ENCODE measurements at regions not wholly inside any gene's neighbourhood (a gene's known extent, or its start where the extent isn't known, plus 50 kb on each side); places are given as distances from the start of the nearest gene placed in this dataset.
"Not testable (repeated sequence)": the region's sequence is repeated elsewhere in the genome, so short reads cannot be mapped to it uniquely, and the experiment has no call there.

DNA sequence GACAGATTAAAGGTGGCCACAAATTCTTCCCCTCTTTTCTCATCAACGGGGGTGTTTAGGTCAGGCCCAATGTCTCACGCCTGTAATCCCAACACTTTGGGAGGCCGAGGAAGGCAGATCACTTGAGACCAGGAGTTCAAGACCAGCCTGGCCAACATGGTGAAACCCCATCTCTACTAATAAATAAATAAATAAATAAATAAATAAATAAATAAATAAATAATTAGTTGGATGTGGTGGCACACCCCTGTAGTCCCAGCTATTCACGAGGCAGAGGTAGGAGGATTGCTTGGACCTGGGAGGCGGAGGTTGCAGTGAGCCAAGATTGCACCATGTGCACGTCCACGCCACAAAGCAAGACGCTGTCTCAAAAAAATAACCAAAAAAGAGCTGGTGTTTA, 180.7 kb downstream of the FASLG start:
- H3K4me1 Mint-ChIP-seq (ENCODE audit: low read depth) = peaks cover 30% of the 10 kb centered on the region
- POLR2A ChIA-PET, DNase-seq, H3K4me3 Mint-ChIP-seq, H3K36me3 Mint-ChIP-seq, H3K27ac Mint-ChIP-seq, H3K9me3 Mint-ChIP-seq: not testable (repeated sequence)
- intact Hi-C loops (cut with micrococcal nuclease) = loop anchor here (2.0 to 10.0 kb wide), 3 partner anchors 125 to 575 kb away; no protein-coding TSS in a partner anchor
- peaks cover 34% of the 10 kb centered on the region for H3K27me3 Mint-ChIP-seq
- CTCF ChIA-PET = interaction anchor here (1.0 to 1.9 kb wide), 3 partner anchors 13 to 97 kb away, joined by 3 to 5 read pairs (median 5); no protein-coding TSS in a partner anchor

- Mint-ChIP-seq H3K4me1 (ENCODE audit: low read depth) (peaks cover 34% of the 10 kb centered on the region), H3K9me3 (peaks cover 3% of the 10 kb centered on the region)
- POLR2A ChIA-PET = no interaction called here
These were observed 184.5 kb downstream of the FASLG start for GRCh38 chr1:172843444-172843843.

GRCh38 chr1:172845371-172845770, 186.5 kb downstream of the FASLG start:
- peaks cover 35% of the 10 kb centered on the region for H3K27me3 Mint-ChIP-seq
- POLR2A ChIA-PET = interaction anchor here (0.7 kb wide), 1 partner anchor 50 kb away, joined by 4 read pairs; no protein-coding TSS in a partner anchor
- peaks cover 3% of the 10 kb centered on the region for H3K9me3 Mint-ChIP-seq
- peaks cover 2% of the 10 kb centered on the region for H3K36me3 Mint-ChIP-seq
- intact Hi-C loops (cut with micrococcal nuclease) = loop anchor here (1.0 kb wide), 2 partner anchors 22 to 26 kb away; no protein-coding TSS in a partner anchor
- H3K4me3 Mint-ChIP-seq = no peak overlapping the region
- CTCF ChIA-PET = interaction anchor here (0.7 to 1.6 kb wide), 4 partner anchors 26 to 100 kb away, joined by 3 read pairs; no protein-coding TSS in a partner anchor
- H3K4me1 Mint-ChIP-seq (ENCODE audit: low read depth) = peaks cover 22% of the 10 kb centered on the region
- no peak overlapping the region for H3K27ac Mint-ChIP-seq
- peak; percentile 90 for DNase-seq

More at GRCh38 chr1:172843444-172843843, 184.5 kb downstream of the FASLG start:
- peaks cover 37% of the 10 kb centered on the region for H3K27me3 Mint-ChIP-seq
- H3K4me3 Mint-ChIP-seq = no peak overlapping the region
- H3K36me3 Mint-ChIP-seq = peaks cover 2% of the 10 kb centered on the region
- CTCF ChIA-PET = no interaction called here
- no peak overlapping the region for H3K27ac Mint-ChIP-seq
- intact Hi-C loops (cut with micrococcal nuclease) = no loop called here
- no peak for DNase-seq

- peaks cover 2% of the 10 kb centered on the region for H3K36me3 Mint-ChIP-seq
- H3K9me3 Mint-ChIP-seq = peaks cover 3% of the 10 kb centered on the region
- no peak for DNase-seq
- ChIA-PET CTCF (interaction anchor here (0.8 kb wide), 1 partner anchor 67 kb away, joined by 3 read pairs; no protein-coding TSS in a partner anchor), POLR2A (no interaction called here)
- intact Hi-C loops (cut with micrococcal nuclease) = loop anchor here (1.0 kb wide), 2 partner anchors 21 to 25 kb away; no protein-coding TSS in a partner anchor
- H3K27me3 Mint-ChIP-seq = peaks cover 35% of the 10 kb centered on the region
- no peak overlapping the region for H3K27ac Mint-ChIP-seq
- H3K4me3 Mint-ChIP-seq = no peak overlapping the region
- peaks cover 22% of the 10 kb centered on the region for H3K4me1 Mint-ChIP-seq (ENCODE audit: low read depth)
These were observed 187.0 kb downstream of the FASLG start for GRCh38 chr1:172845865-172846264.

DNA sequence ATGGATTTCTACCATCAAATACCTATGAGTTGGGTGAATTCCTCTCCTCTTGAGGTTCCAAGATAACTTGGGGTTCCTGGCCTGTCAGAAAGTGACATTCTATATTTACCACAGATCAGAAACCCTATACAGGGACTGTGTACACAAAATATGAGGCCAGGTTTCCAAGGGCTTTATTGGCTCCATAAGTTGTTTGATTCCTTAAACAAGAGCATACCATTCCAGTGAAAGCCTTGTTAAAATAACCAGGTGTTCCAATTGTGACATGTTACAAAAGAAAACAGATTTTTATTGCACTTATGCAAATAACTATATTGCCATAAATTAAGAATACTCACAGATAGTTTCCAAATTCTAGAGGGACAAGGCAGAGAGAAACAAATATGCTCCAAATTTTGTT, 188.9 kb downstream of the FASLG start:
- DNase-seq; H3K36me3 Mint-ChIP-seq; H3K27ac Mint-ChIP-seq; POLR2A ChIA-PET; H3K4me3 Mint-ChIP-seq; CTCF ChIA-PET; H3K9me3 Mint-ChIP-seq; intact Hi-C loops (cut with micrococcal nuclease): not testable (repeated sequence)
- Mint-ChIP-seq H3K27me3 (peaks cover 24% of the 10 kb centered on the region), H3K4me1 (ENCODE audit: low read depth) (peaks cover 22% of the 10 kb centered on the region)

DNA sequence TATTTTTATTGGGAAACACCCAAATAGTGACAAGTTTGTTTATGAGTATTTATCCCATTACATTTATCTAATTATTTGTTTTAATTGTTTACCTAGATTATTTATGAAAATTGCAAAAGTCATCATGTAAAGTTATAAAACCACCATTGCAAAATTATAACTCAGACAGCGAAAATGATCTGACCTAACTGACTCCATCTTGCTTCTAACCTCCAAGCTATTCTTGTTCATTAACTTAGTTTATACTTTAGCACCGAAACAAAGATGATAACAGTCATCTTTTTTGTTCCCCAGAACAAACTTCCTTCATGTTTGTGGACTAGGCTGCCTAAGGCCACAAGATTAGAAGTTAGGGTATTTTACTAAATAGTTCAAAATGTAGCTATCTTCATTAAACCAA, 190.8 kb downstream of the FASLG start:
- Mint-ChIP-seq H3K9me3 (peaks cover 3% of the 10 kb centered on the region), H3K27ac (no peak overlapping the region), H3K4me1 (ENCODE audit: low read depth) (peaks cover 18% of the 10 kb centered on the region), H3K36me3 (peaks cover 3% of the 10 kb centered on the region), H3K4me3 (no peak overlapping the region), H3K27me3 (peaks cover 17% of the 10 kb centered on the region)
- intact Hi-C loops (cut with micrococcal nuclease) = no loop called here
- POLR2A ChIA-PET = no interaction called here
- CTCF ChIA-PET = no interaction called here
- DNase-seq = no peak

GRCh38 chr1:172851077-172851476, 192.2 kb downstream of the FASLG start:
- Mint-ChIP-seq H3K9me3 (peaks cover 3% of the 10 kb centered on the region), H3K4me1 (ENCODE audit: low read depth) (peaks cover 7% of the 10 kb centered on the region), H3K36me3 (peaks cover 3% of the 10 kb centered on the region), H3K27me3 (peaks cover 15% of the 10 kb centered on the region), H3K4me3 (no peak overlapping the region), H3K27ac (no peak overlapping the region)
- ChIA-PET CTCF (no interaction called here), POLR2A (no interaction called here)
- intact Hi-C loops (cut with micrococcal nuclease) = no loop called here
- DNase-seq = no peak

DNA sequence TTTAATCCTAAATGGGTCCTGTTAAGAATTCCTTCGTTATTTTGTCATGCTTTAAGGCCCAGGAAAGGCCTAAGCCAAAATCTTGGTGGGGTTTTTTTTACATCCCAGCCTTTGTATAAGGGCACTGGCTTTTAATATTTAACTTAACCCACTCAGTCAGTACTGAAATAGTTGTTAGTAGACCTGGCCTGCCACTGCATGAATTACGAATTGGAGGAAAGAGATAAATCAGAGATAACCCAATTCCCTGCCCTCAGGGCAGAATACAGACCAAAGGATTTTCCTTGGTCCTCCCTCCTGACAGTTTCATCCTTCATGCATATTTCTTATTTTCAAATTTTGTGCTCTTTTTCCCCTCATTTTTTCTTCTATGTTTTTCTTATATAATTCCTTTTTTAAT, 193.0 kb downstream of the FASLG start:
- Mint-ChIP-seq H3K9me3 (peaks cover 3% of the 10 kb centered on the region), H3K4me1 (ENCODE audit: low read depth) (peaks cover under 1% of the 10 kb centered on the region), H3K4me3 (no peak overlapping the region), H3K36me3 (peaks cover 3% of the 10 kb centered on the region), H3K27me3 (peaks cover 15% of the 10 kb centered on the region), H3K27ac (no peak overlapping the region)
- DNase-seq = no peak
- intact Hi-C loops (cut with micrococcal nuclease) = no loop called here
- POLR2A ChIA-PET = no interaction called here
- CTCF ChIA-PET = no interaction called here

- CTCF ChIA-PET; H3K4me3 Mint-ChIP-seq; H3K9me3 Mint-ChIP-seq; H3K36me3 Mint-ChIP-seq; H3K27ac Mint-ChIP-seq; intact Hi-C loops (cut with micrococcal nuclease); DNase-seq; POLR2A ChIA-PET; H3K27me3 Mint-ChIP-seq; H3K4me1 Mint-ChIP-seq (ENCODE audit: low read depth): not testable (repeated sequence)
These were observed 194.8 kb downstream of the TNFSF18 start for GRCh38 chr1:172855983-172856382.

- Mint-ChIP-seq H3K36me3 (no peaks in the 10 kb centered on the region), H3K27ac (no peak overlapping the region), H3K9me3 (no peaks in the 10 kb centered on the region), H3K4me1 (ENCODE audit: low read depth) (peaks cover 6% of the 10 kb centered on the region), H3K27me3 (no peaks in the 10 kb centered on the region), H3K4me3 (no peak overlapping the region)
- DNase-seq = no peak
- ChIA-PET POLR2A (no interaction called here), CTCF (no interaction called here)
- intact Hi-C loops (cut with micrococcal nuclease) = no loop called here
These were observed 187.7 kb downstream of the TNFSF18 start for GRCh38 chr1:172863031-172863430.

GRCh38 chr1:172867216-172867818, 183.4 kb downstream of the TNFSF18 start:
- Mint-ChIP-seq H3K36me3 (no peaks in the 10 kb centered on the region), H3K27ac (no peak overlapping the region), H3K9me3 (no peaks in the 10 kb centered on the region), H3K27me3 (peaks cover 13% of the 10 kb centered on the region), H3K4me1 (ENCODE audit: low read depth) (peaks cover 25% of the 10 kb centered on the region), H3K4me3 (peak overlapping the region; percentile 7)
- POLR2A ChIA-PET = no interaction called here
- CTCF ChIA-PET = interaction anchor here (0.6 to 0.9 kb wide), 2 partner anchors 42 to 122 kb away, joined by 3 read pairs; no protein-coding TSS in a partner anchor
- no peak for DNase-seq
- intact Hi-C loops (cut with micrococcal nuclease) = loop anchor here (1.0 to 2.0 kb wide), 5 partner anchors 15 to 122 kb away; no protein-coding TSS in a partner anchor

DNA sequence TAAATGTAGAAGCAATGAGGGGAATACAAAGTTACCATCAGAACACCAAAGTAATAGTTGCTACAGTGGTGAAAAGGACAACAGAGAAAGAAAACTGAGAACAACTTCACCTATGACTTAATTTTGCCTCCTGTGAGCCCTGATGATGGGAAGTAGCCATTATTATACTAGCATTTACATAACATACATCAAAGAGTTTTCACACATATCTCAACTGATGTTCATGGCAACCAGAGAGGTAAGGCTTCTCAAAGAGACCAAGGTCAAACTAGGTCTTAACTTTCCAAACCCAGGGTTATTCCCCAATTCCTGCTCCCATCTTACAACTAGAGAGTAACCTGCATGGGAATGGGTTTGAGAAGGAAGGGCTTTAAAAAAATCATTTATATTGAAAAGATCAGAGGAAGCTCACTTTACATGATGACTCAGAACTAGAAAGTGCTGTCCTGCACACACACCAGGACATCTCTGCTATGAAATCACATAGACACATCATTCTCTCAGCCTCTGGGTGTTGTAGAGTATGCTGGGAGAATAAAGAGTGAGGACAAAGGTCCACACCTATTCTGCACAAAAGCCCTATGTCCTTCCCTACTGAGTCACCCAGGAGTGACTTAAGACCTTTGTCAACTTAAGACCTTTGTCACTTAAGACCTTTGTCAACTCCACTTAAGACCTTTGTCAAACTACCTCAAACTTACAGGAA, 179.7 kb downstream of the TNFSF18 start:
- Mint-ChIP-seq H3K36me3 (no peaks in the 10 kb centered on the region), H3K4me3 (no peak overlapping the region), H3K27ac (no peak overlapping the region), H3K4me1 (ENCODE audit: low read depth) (peaks cover 37% of the 10 kb centered on the region), H3K9me3 (no peaks in the 10 kb centered on the region), H3K27me3 (peaks cover 13% of the 10 kb centered on the region)
- ChIA-PET CTCF (no interaction called here), POLR2A (no interaction called here)
- intact Hi-C loops (cut with micrococcal nuclease) = loop anchor here (1.0 kb wide), 2 partner anchors 26 to 33 kb away; no protein-coding TSS in a partner anchor
- no peak for DNase-seq
